Fibroblast of lung (primary cell): ENCODE measurements at regions not wholly inside any gene's neighbourhood (a gene's known extent, or its start where the extent isn't known, plus 50 kb on each side); places are given as distances from the start of the nearest gene placed in this dataset.
"Not testable (repeated sequence)": the region's sequence is repeated elsewhere in the genome, so short reads cannot be mapped to it uniquely, and the experiment has no call there.

Experiments
- EZH2 ChIP-seq: IDR thresholded peaks from 2 replicates; pipeline ENCODE4 v1.5.1; 2012; ENCODE audit warnings: low read length, control low read depth, mild to moderate bottlenecking; ENCODE audit errors: missing control alignments
- TF ChIP-seq, protein P1 (sequence below), 2 donors: IDR thresholded peaks in 1 of 2; conservative IDR thresholded peaks in 1 of 2; 1 replicate in 1 of 2; 2 replicates in 1 of 2; pipeline ENCODE4 v1.5.1; 2011 to 2012; ENCODE audit warnings: low read length in 2 of 2, control low read depth in 1 of 2, inconsistent platforms in 1 of 2, low read depth in 1 of 2, mild to moderate bottlenecking in 1 of 2

- TF ChIP-seq, protein P1, sequence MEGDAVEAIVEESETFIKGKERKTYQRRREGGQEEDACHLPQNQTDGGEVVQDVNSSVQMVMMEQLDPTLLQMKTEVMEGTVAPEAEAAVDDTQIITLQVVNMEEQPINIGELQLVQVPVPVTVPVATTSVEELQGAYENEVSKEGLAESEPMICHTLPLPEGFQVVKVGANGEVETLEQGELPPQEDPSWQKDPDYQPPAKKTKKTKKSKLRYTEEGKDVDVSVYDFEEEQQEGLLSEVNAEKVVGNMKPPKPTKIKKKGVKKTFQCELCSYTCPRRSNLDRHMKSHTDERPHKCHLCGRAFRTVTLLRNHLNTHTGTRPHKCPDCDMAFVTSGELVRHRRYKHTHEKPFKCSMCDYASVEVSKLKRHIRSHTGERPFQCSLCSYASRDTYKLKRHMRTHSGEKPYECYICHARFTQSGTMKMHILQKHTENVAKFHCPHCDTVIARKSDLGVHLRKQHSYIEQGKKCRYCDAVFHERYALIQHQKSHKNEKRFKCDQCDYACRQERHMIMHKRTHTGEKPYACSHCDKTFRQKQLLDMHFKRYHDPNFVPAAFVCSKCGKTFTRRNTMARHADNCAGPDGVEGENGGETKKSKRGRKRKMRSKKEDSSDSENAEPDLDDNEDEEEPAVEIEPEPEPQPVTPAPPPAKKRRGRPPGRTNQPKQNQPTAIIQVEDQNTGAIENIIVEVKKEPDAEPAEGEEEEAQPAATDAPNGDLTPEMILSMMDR (conservative IDR thresholded peaks at IDR 0.05 in 1 of 2, IDR thresholded peaks at IDR 0.05 in 1 of 2; ENCODE audit: low read depth in 1 of 2, low read length in 2 of 2): not testable (repeated sequence)
- not testable (repeated sequence) for TF ChIP-seq EZH2
These were observed 211.4 kb downstream of the FAM72C start for GRCh38 chr1:143760366-143760765.
